ENCODE measurements at regions not wholly inside any gene's neighbourhood (a gene's known extent, or its start where the extent isn't known, plus 50 kb on each side); places are given as distances from the start of the nearest gene placed in this dataset.
"Not testable (repeated sequence)": the region's sequence is repeated elsewhere in the genome, so short reads cannot be mapped to it uniquely, and the experiment has no call there.

- peak; percentile 10 for DNase-seq
Measured at GRCh38 chr12:65694130-65694529, 130.2 kb upstream of the HMGA2 start.

- DNase-seq: no peak
Measured at GRCh38 chr12:65695113-65695865, 129.0 kb upstream of the HMGA2 start.

- DNase-seq: no peak
Measured at GRCh38 chr12:65696227-65696626, 128.1 kb upstream of the HMGA2 start.

DNA sequence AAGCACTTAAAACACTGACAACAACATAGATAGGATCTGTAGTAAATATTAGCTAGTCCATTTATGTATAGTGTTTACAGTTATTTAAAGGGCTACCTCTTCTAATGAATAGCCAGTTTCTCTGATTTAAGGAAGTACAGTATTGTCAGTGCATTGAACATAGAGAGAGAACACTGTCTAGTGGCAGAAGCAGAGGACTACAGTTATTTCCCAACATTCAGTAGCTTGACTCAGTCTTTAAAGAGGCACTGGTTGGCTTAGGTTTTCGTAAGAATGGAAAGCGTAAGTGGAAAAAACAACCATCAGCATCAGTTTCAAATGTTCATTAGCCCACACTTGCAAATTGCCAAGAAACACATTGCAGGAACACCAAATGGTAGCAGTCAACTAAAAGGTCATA lies 125.0 kb upstream of the HMGA2 start:
- DNase-seq: peak; percentile 12

- DNase-seq: no peak
Measured at GRCh38 chr12:65703176-65703575, 121.1 kb upstream of the HMGA2 start.

- no peak for DNase-seq
Measured at GRCh38 chr12:65705380-65705876, 118.9 kb upstream of the HMGA2 start.

GRCh38 chr12:65707051-65707450 lies 117.2 kb upstream of the HMGA2 start:
- no peak for DNase-seq

- no peak for DNase-seq
Measured at GRCh38 chr12:65712260-65713004, 111.9 kb upstream of the HMGA2 start.

GRCh38 chr12:65715961-65716360 lies 108.3 kb upstream of the HMGA2 start:
- no peak for DNase-seq

GRCh38 chr12:65720136-65721130 lies 103.8 kb upstream of the HMGA2 start:
- no peak for DNase-seq

DNA sequence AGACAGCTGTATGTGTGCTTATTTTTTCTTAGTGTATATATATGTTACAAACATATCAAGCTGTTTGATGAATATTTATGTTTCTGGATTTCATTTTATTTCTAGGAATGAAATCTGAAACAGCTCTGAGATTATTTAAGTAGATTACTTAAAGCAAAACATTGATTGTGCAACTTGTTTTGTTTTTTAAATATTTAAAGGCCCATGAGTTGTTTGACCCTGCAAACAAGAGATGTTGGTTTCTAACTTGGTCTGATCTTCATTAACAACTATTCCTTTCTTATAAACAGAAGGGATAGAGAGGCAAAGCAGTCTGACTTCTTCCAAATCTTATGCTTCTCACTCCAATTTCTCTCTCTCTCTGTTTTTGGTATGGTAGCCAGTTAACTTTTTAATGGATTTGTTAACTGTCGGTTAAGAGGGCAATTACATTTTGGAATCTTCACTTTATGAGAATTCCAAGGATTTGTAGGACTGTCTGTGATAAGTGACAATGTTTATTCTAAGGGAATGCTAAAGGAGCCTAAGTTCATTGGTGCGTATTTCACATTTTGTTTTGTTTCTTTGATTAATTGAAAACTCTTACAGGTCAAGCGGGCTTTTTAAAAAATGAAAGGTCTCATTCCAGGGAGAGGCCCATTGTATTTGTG lies 102.6 kb upstream of the HMGA2 start:
- DNase-seq: no peak

- no peak for DNase-seq
Measured at GRCh38 chr12:65725376-65725775, 98.9 kb upstream of the HMGA2 start.

- no peak for DNase-seq
Measured at GRCh38 chr12:65728455-65728847, 95.8 kb upstream of the HMGA2 start.

DNA sequence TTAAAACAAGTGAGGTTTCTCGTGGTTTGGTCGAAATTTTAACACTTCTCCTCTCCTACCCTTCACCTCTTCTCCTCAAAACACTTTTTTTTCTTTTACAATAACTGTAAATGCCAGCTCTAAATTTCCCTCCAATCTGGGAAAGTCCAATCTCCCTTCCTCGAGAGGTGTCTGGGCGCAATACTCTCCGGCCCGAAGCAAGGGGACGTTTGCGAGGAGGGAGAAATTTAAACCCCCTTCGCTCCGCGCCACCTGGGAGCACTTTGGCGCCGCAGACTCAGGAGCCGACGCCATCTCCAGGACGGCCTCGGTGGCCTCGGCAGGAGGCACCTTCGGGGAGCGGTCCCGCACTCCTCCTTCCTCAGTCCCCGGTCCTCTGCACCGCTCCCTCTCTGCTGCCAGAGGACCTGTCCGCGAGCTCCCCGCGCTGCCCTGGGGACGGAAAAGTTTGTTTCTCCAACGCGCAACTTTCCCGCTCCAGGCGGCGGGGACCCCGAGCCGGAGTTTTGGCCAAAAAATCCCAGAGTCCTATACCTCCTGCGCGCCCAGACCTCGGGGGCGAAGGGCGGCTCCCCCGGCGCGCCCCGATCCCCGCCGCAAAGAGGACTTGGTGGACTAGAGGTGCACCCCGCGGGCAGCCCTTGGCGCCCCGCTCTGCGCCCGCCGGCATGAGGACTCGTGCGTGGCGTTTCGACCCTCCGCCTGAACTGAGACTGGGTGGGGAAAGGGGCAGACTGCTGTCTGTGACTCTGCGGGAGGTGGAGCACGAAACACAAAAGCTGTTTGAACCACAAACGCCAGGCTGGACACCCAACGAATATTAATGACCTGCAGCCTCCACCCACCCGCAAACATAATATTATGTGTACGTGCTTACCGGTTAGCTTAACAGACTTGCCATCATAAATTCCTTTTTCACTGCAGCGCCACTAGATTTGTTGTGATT lies 95.2 kb upstream of the HMGA2 start:
- peak; percentile 7 for DNase-seq

DNA sequence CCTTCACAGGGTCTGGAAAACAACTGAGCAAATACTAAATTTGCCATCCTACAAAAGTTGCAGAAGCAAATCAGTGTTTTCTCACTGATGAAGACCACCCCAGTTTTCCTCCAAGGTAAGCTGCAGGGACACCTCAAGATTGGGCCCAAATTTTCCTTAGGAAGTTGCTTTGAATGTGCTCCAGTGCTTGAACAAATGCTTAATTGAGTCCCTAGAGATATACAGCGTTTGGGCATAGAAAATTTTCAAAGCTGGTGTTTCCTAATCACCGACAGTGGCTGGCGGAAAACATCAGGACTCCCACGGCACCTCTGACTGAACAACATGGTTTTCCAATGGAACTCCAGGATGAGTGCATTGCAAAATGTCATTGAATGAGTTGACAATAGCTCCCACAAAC lies 92.5 kb upstream of the HMGA2 start:
- no peak for DNase-seq

- DNase-seq: not testable (repeated sequence)
Measured at GRCh38 chr12:65733643-65734042, 90.6 kb upstream of the HMGA2 start.

DNA sequence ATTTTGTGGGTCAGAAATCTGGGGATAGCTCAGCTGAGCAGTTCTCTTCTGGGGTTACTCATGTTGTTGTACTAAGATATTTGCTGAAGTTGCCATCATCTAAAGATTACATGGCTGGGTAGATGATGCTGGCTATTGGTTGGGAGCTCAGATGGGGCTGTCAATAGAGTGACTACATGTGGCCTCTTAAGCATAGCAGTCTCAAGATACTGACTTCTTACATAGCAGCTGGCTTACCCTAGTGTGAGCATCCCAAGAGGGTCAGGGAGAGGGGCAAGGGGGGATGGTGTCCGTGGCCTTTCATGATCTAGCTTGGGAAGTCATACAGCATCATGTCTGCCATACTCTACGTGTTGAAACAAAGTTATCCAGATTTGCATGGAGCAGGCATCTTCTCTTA lies 90.1 kb upstream of the HMGA2 start:
- no peak for DNase-seq

DNA sequence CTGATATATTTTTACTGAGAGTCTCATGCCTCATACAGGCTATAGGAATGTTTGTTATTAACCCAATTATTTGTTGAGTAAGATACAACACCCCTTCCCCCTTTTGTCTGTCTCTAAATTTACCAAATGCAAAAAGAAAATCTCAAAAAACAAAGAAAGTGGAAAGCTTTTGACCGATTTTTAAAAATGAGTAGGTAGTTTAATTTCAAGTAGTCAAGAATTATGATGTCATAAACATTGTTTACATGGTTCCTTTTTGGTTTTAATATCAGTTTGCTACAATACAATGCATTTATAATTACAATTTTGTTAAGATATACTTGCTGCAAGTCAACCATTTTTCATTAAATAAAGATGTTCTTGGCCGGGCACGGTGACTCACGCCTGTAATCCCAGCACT lies 84.7 kb upstream of the HMGA2 start:
- DNase-seq: no peak

DNA sequence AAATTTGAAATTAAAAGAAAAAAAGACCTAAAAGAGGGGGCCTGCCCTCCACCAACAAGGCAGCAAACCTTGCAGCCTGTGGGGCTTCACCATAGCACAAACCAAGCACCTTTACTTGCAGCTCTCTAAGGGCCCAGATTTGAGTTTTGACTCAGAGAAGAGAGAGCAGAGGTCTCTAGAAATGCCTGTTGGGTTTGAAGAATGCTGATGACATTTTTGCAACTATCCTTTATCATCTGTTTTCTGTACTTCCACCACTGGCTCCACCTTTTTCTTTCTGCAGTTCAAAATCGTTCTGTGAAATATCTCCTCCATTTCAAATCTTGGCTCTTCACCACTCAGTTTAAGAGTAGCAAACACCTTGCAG lies 83.8 kb upstream of the HMGA2 start:
- no peak for DNase-seq

DNA sequence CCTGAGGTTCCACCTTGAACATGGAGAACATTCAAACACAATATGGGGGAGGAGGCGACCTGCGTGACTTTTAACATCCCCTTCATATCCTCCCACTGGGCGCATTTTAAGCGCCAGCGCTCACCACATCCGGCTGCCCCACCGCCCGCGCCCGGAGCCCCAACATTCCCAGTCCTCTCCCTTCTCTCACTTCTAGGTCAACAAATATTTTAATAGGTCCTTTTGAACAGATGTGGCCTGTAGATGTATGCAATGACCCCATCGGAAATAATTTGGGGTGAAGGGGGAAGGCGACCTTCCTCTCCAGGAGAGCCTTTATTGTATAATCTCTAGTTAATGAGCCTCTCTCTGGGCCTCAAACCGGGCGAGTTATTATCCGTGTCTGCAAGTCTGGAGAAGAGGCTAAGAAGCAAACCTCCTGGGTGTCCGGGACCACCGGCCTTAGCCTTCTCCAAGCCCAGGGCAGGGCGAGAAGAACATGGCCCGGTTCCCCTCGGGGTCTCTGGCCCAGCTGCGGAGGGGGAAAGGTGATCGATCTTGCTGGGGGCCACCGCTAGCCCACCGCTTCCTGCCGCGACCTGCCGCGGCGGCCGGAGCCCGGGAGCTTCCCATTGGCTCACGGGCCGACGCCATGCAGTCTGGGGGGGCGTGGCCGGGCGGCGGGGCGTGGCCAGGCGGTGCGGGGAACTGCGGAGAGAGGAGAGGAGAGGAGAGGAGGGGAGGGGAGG lies 83.2 kb upstream of the HMGA2 start:
- peak; percentile 80 for DNase-seq

GRCh38 chr12:65741656-65742017 lies 82.6 kb upstream of the HMGA2 start:
- DNase-seq: peak; percentile 51
